ENCODE measurements at regions not wholly inside any gene's neighbourhood (a gene's known extent, or its start where the extent isn't known, plus 50 kb on each side); places are given as distances from the start of the nearest gene placed in this dataset.

DNA sequence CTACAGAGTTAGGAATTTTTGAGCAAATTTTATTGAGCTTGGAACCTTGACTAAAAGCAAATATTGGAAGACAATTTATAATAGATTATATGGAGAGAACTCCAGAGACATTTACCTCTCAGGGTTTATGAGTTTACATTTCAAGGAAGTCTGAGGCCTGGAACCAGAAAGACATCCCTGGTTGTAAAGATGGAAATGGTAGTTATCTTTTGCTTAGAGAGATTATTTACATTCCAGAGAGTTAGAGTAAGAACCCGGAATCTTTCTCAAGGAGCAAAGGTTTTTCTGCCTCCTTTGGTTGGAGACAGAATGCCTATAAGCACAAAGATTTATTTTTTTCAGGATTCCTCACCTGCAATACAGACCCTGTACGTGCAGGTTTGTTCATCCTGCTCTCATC is 458.1 kb downstream of the TBL1XR1 start (continued):
- TF ChIP-seq, protein P1, sequence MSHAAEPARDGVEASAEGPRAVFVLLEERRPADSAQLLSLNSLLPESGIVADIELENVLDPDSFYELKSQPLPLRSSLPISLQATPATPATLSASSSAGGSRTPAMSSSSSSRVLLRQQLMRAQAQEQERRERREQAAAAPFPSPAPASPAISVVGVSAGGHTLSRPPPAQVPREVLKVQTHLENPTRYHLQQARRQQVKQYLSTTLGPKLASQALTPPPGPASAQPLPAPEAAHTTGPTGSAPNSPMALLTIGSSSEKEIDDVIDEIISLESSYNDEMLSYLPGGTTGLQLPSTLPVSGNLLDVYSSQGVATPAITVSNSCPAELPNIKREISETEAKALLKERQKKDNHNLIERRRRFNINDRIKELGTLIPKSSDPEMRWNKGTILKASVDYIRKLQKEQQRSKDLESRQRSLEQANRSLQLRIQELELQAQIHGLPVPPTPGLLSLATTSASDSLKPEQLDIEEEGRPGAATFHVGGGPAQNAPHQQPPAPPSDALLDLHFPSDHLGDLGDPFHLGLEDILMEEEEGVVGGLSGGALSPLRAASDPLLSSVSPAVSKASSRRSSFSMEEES (CRISPR knock-in tag; IDR thresholded peaks at IDR 0.05) = no peak
- TF ChIP-seq ZSCAN31 (CRISPR knock-in tag; IDR thresholded peaks at IDR 0.05; ENCODE audit: low read depth) = no peak
- no peak for TF ChIP-seq MATR3 (CRISPR knock-in tag; IDR thresholded peaks at IDR 0.05)
- TF ChIP-seq ZC3H13 (CRISPR knock-in tag; IDR thresholded peaks at IDR 0.05) = no peak
- TF ChIP-seq HMG20B (CRISPR knock-in tag; conservative IDR thresholded peaks at IDR 0.05) = no peak
- TF ChIP-seq ZNF121 (CRISPR knock-in tag; IDR thresholded peaks at IDR 0.05) = no peak
- TF ChIP-seq, protein P2, sequence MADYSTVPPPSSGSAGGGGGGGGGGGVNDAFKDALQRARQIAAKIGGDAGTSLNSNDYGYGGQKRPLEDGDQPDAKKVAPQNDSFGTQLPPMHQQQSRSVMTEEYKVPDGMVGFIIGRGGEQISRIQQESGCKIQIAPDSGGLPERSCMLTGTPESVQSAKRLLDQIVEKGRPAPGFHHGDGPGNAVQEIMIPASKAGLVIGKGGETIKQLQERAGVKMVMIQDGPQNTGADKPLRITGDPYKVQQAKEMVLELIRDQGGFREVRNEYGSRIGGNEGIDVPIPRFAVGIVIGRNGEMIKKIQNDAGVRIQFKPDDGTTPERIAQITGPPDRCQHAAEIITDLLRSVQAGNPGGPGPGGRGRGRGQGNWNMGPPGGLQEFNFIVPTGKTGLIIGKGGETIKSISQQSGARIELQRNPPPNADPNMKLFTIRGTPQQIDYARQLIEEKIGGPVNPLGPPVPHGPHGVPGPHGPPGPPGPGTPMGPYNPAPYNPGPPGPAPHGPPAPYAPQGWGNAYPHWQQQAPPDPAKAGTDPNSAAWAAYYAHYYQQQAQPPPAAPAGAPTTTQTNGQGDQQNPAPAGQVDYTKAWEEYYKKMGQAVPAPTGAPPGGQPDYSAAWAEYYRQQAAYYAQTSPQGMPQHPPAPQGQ (CRISPR knock-in tag; IDR thresholded peaks at IDR 0.05; ENCODE audit: borderline replicate concordance) = no peak
- no peak for TF ChIP-seq YEATS2 (CRISPR knock-in tag; IDR thresholded peaks at IDR 0.05; ENCODE audit: borderline replicate concordance)
- TF ChIP-seq ZNF331 (CRISPR knock-in tag; IDR thresholded peaks at IDR 0.05) = no peak
- no peak for TF ChIP-seq MTA1 (CRISPR knock-in tag; IDR thresholded peaks at IDR 0.05; ENCODE audit: borderline replicate concordance)
- TF ChIP-seq MED13 (CRISPR knock-in tag; IDR thresholded peaks at IDR 0.05) = no peak
- TF ChIP-seq EP300 (IDR thresholded peaks at IDR 0.05; ENCODE audit: low read depth in 2 of 2, low read length in 2 of 2) = no peak
- TF ChIP-seq EP300 (CRISPR knock-in tag; IDR thresholded peaks at IDR 0.05; ENCODE audit: borderline replicate concordance) = no peak
